ENCODE measurements at regions not wholly inside any gene's neighbourhood (a gene's known extent, or its start where the extent isn't known, plus 50 kb on each side); places are given as distances from the start of the nearest gene placed in this dataset.
"Not testable (repeated sequence)": the region's sequence is repeated elsewhere in the genome, so short reads cannot be mapped to it uniquely, and the experiment has no call there.

- not testable (repeated sequence) for TF ChIP-seq CTCF (IDR thresholded peaks at IDR 0.05); TEAD1 (CRISPR knock-in tag; IDR thresholded peaks at IDR 0.05); CREM (CRISPR knock-in tag; IDR thresholded peaks at IDR 0.05); CREB1 (CRISPR knock-in tag; IDR thresholded peaks at IDR 0.05); ZBTB21 (CRISPR knock-in tag; IDR thresholded peaks at IDR 0.05; ENCODE audit: borderline replicate concordance); NR2C2 (CRISPR knock-in tag; IDR thresholded peaks at IDR 0.05); ESRRA (CRISPR knock-in tag; IDR thresholded peaks at IDR 0.05; ENCODE audit: borderline replicate concordance)
Measured at GRCh38 chr3:4086662-4087061, 216.5 kb upstream of the SETMAR start.
